ENCODE measurements at regions not wholly inside any gene's neighbourhood (a gene's known extent, or its start where the extent isn't known, plus 50 kb on each side); places are given as distances from the start of the nearest gene placed in this dataset.
"Not testable (repeated sequence)": the region's sequence is repeated elsewhere in the genome, so short reads cannot be mapped to it uniquely, and the experiment has no call there.

- no peak for TF ChIP-seq CTCF (IDR thresholded peaks at IDR 0.05; ENCODE audit: low read depth, low read length)
- H3K4me3 ChIP-seq (ENCODE audit: low read depth, low read length): no peak overlapping the region
Observed at GRCh38 chr1:105270966-105271365, 1521.3 kb downstream of the AMY1C start.

- H3K4me3 ChIP-seq (ENCODE audit: low read depth, low read length): not testable (repeated sequence)
Observed at GRCh38 chr1:105272376-105272775, 1522.7 kb downstream of the AMY1C start.

DNA sequence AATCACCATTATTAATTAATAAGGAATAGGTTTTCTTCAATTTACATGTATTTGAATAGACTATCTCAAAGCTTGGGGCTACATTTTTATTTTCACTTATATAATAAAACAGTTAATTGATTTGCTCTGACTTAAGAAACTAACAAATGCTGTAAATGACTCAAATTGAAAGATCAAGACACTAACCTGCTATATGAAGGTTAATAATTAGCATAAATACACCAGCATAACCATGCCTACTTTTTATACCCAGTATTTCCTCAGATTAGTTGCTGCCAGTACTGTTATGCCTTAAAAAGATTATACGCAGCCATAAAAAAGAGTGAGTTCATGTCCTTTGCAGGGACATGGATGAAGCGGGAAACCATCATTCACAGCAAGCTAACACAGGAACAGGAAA is 1545.1 kb downstream of the AMY1C start:
- no peak for TF ChIP-seq CTCF (IDR thresholded peaks at IDR 0.05; ENCODE audit: low read depth, low read length)
- H3K4me3 ChIP-seq (ENCODE audit: low read depth, low read length): no peak overlapping the region

- no peak for TF ChIP-seq CTCF (IDR thresholded peaks at IDR 0.05; ENCODE audit: low read depth, low read length)
- no peak overlapping the region for H3K4me3 ChIP-seq (ENCODE audit: low read depth, low read length)
Observed at GRCh38 chr1:105310063-105310462, 1560.4 kb downstream of the AMY1C start.

GRCh38 chr1:105317976-105318375 is 1568.3 kb downstream of the AMY1C start:
- H3K4me3 ChIP-seq (ENCODE audit: low read depth, low read length): no peak overlapping the region
- TF ChIP-seq CTCF (IDR thresholded peaks at IDR 0.05; ENCODE audit: low read depth, low read length): no peak

DNA sequence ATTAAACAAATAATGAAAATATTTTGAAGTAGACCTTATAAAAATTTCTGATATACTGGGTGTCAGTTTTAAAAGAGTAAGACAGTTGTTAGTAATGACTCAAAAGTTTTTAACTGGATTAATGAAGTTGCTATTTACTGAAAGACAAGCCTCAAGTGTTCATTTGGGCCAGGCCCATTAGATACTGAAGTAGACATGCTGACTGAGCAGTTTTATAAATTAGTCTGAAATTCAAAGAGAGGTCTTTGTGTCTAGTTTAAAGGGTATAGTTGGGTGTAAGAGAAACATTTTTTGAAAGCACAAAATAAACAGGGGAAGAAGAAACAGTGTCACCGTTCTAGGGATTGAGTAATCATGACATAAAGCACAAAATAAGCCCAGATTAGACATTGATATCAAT is 1577.2 kb downstream of the AMY1C start:
- no peak overlapping the region for H3K4me3 ChIP-seq (ENCODE audit: low read depth, low read length)
- no peak for TF ChIP-seq CTCF (IDR thresholded peaks at IDR 0.05; ENCODE audit: low read depth, low read length)

- H3K4me3 ChIP-seq (ENCODE audit: low read depth, low read length): no peak overlapping the region
- no peak for TF ChIP-seq CTCF (IDR thresholded peaks at IDR 0.05; ENCODE audit: low read depth, low read length)
Observed at GRCh38 chr1:105337420-105337819, 1587.7 kb downstream of the AMY1C start.

DNA sequence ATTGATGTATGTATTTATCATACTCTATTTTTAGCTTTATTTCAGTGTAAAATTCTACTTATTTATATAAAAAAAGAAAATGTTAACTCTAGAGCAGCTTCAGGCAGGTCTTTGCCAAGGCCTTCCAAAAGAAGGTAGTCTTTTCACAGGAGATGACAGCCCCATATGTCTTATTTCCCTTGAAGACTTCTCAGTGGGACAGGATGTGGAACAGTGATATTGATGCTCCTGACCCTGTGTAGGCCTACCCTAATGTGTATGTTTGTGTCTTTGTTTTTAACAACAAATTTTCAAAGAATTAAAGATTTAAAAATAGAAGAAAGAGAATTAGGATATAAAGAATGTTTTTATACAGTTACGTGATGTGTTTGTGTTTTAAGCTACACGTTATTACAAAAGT is 1593.6 kb downstream of the AMY1C start:
- TF ChIP-seq CTCF (IDR thresholded peaks at IDR 0.05; ENCODE audit: low read depth, low read length): no peak
- H3K4me3 ChIP-seq (ENCODE audit: low read depth, low read length): no peak overlapping the region
